H1 (cell line): ENCODE measurements at regions not wholly inside any gene's neighbourhood (a gene's known extent, or its start where the extent isn't known, plus 50 kb on each side); places are given as distances from the start of the nearest gene placed in this dataset.

Source experiments
- CTCF ChIA-PET: fragments of 300-600 bp; sonication (Branson Sonifier 250); formaldehyde crosslinking; loops from one replicate; lab custom pipeline; 2021; ENCODE audit not compliant: partially characterized antibody; lab: Charles Lee
- POLR2A ChIA-PET: fragments of 300-600 bp; sonication (Branson Sonifier 250); formaldehyde crosslinking; loops from one replicate; lab custom pipeline; 2021; ENCODE audit warnings: inconsistent platforms; ENCODE audit not compliant: partially characterized antibody; lab: Charles Lee
- DNase-seq, 2 experiments: peaks; one replicate each; pipeline versions ENCODE4 v3.0.0 to v3.0.0-alpha.2; 2010 to 2022; ENCODE audit warnings: low spot score in 2 of 2, low read depth in 1 of 2, mixed read lengths in 1 of 2
- FAIRE-seq: peaks from 2 replicates; lab custom pipeline; 2011; peaks lifted over from hg19 to GRCh38; lab: Jason Lieb, UNC
- H2AFZ ChIP-seq: 2 replicates; pipeline ENCODE4 v1.8.1; 2012; ENCODE audit warnings: low read length, inconsistent platforms
- H2AK5ac ChIP-seq: 2 replicates; pipeline ENCODE4 v1.6.1; 2013; ENCODE audit warnings: low read depth, low read length
- H2BK120ac ChIP-seq: replicated peaks from 2 replicates; pipeline ENCODE3; 2013; ENCODE audit warnings: low read depth, low read length, inconsistent platforms
- H2BK12ac ChIP-seq: 2 replicates; pipeline ENCODE4 v1.6.1; 2013; ENCODE audit warnings: low read depth, low read length
- H2BK15ac ChIP-seq: 2 replicates; pipeline ENCODE4 v1.6.1; 2013; ENCODE audit warnings: low read length
- H2BK20ac ChIP-seq: 2 replicates; pipeline ENCODE4 v1.6.1; 2013; ENCODE audit warnings: low read length
- H2BK5ac ChIP-seq: 2 replicates; pipeline ENCODE4 v1.6.1; 2013; ENCODE audit warnings: low read depth, low read length
- H3K14ac ChIP-seq: 2 replicates; pipeline ENCODE4 v1.6.1; 2013; ENCODE audit warnings: inconsistent platforms; ENCODE audit not compliant: insufficient read length
- H3K18ac ChIP-seq: 2 replicates; pipeline ENCODE4 v1.6.1; 2013; ENCODE audit warnings: low read length; ENCODE audit errors: extremely low read depth
- H3K23ac ChIP-seq: 2 replicates; pipeline ENCODE4 v1.6.1; 2013; ENCODE audit warnings: inconsistent platforms; ENCODE audit not compliant: insufficient read length
- H3K23me2 ChIP-seq: 2 replicates; pipeline ENCODE4 v1.6.1; 2013; ENCODE audit warnings: low read depth, low read length
- H3K27ac ChIP-seq: 2 replicates; pipeline ENCODE4 v1.6.1; 2011; ENCODE audit warnings: low read depth, low read length, inconsistent platforms
- H3K27me3 ChIP-seq, 4 experiments: replicated peaks in 1 of 4; 1 replicate in 1 of 4; 2 replicates in 3 of 4; pipeline versions ENCODE4 v1.6.1 to v1.8.1; 2011 to 2013; ENCODE audit warnings: low read length in 3 of 4, mild to moderate bottlenecking in 3 of 4, inconsistent platforms in 2 of 4, mixed read lengths in 2 of 4, moderate library complexity in 1 of 4; ENCODE audit not compliant: control insufficient read depth in 3 of 4, insufficient read depth in 3 of 4; ENCODE audit errors: extremely low read depth in 1 of 4
- H3K36me3 ChIP-seq, 4 experiments: 2 replicates each; pipeline versions ENCODE4 v1.6.1 to v1.8.1; 2011 to 2013; ENCODE audit warnings: mild to moderate bottlenecking in 4 of 4, low read length in 3 of 4, moderate library complexity in 2 of 4, control low read depth in 1 of 4, inconsistent platforms in 1 of 4; ENCODE audit not compliant: insufficient read depth in 4 of 4, control insufficient read depth in 2 of 4
- H3K4ac ChIP-seq: replicated peaks from 2 replicates; pipeline ENCODE3; 2013; ENCODE audit warnings: low read length, low read depth, mixed read lengths, inconsistent platforms; ENCODE audit not compliant: insufficient read length
- H3K4me1 ChIP-seq, 4 experiments: replicated peaks in 1 of 4; 1 replicate in 1 of 4; 2 replicates in 3 of 4; pipeline versions ENCODE4 v1.6.1 to v1.8.1; 2011 to 2013; ENCODE audit warnings: low read length in 3 of 4, inconsistent platforms in 2 of 4, mixed read lengths in 1 of 4; ENCODE audit not compliant: insufficient read depth in 4 of 4, control insufficient read depth in 3 of 4
- H3K4me2 ChIP-seq, 2 experiments: 2 replicates each; pipeline versions ENCODE4 v1.6.1 to v1.8.1; 2011 to 2013; ENCODE audit warnings: low read depth in 2 of 2, low read length in 2 of 2, control low read depth in 1 of 2, inconsistent platforms in 1 of 2, mild to moderate bottlenecking in 1 of 2; ENCODE audit not compliant: insufficient read depth in 1 of 2
- H3K4me3 ChIP-seq, 4 experiments: fragments of 200-600, 300-600 bp in 1 of 4; sonication (generic), shearing (Covaris generic), sonication (Bioruptor Twin) in 1 of 4; 2 replicates each; pipeline versions ENCODE4 v1.5.1 to v1.8.1; 2011 to 2016; ENCODE audit warnings: low read length in 4 of 4, low read depth in 3 of 4, control low read depth in 2 of 4, inconsistent platforms in 2 of 4, mild to moderate bottlenecking in 2 of 4, mixed read lengths in 1 of 4, moderate library complexity in 1 of 4; ENCODE audit not compliant: insufficient read depth in 2 of 4; ENCODE audit errors: extremely low read depth in 1 of 4
- H3K56ac ChIP-seq: replicated peaks from 2 replicates; pipeline ENCODE3; 2013; ENCODE audit warnings: low read depth, mild to moderate bottlenecking, mixed read lengths, low read length, inconsistent platforms; ENCODE audit not compliant: insufficient read length
- H3K79me1 ChIP-seq: 2 replicates; pipeline ENCODE4 v1.6.1; 2013; ENCODE audit warnings: low read depth, low read length, control low read depth
- H3K79me2 ChIP-seq, 2 experiments: 2 replicates each; pipeline versions ENCODE4 v1.6.1 to v1.8.1; 2012 to 2013; ENCODE audit warnings: low read length in 2 of 2, mild to moderate bottlenecking in 2 of 2, inconsistent platforms in 1 of 2; ENCODE audit not compliant: insufficient read depth in 2 of 2, control insufficient read depth in 1 of 2
- H3K9ac ChIP-seq, 4 experiments: replicated peaks in 1 of 4; 1 replicate in 1 of 4; 2 replicates in 3 of 4; pipeline versions ENCODE4 v1.6.1 to v1.8.1; 2011 to 2013; ENCODE audit warnings: low read depth in 3 of 4, low read length in 3 of 4, control low read depth in 2 of 4, mild to moderate bottlenecking in 2 of 4, moderate library complexity in 2 of 4, inconsistent platforms in 1 of 4; ENCODE audit errors: extremely low read depth in 1 of 4
- H3K9me3 ChIP-seq, 2 experiments: 2 replicates each; pipeline versions ENCODE4 v1.6.1 to v1.8.1; 2012 to 2013; ENCODE audit warnings: mild to moderate bottlenecking in 2 of 2, moderate library complexity in 2 of 2, control low read depth in 1 of 2, inconsistent platforms in 1 of 2, low read depth in 1 of 2, low read length in 1 of 2, mixed read lengths in 1 of 2; ENCODE audit not compliant: insufficient read depth in 2 of 2
- H4K20me1 ChIP-seq, 2 experiments: replicated peaks in 1 of 2; 2 replicates each; pipeline versions ENCODE3 to v1.8.1; 2011 to 2013; ENCODE audit warnings: inconsistent platforms in 2 of 2, low read length in 2 of 2, mild to moderate bottlenecking in 1 of 2; ENCODE audit not compliant: insufficient read depth in 2 of 2, control insufficient read depth in 1 of 2
- H4K5ac ChIP-seq: 2 replicates; pipeline ENCODE4 v1.6.1; 2013; ENCODE audit warnings: low read length, low read depth, mixed read lengths, inconsistent platforms; ENCODE audit not compliant: insufficient read length
- H4K8ac ChIP-seq: 2 replicates; pipeline ENCODE4 v1.8.0; 2013; ENCODE audit warnings: mild to moderate bottlenecking, moderate library complexity, low read length, inconsistent platforms; ENCODE audit not compliant: insufficient read depth; ENCODE audit errors: extremely low read depth
- H4K91ac ChIP-seq: replicated peaks from 2 replicates; pipeline ENCODE3; 2013; ENCODE audit warnings: low read length, mixed read lengths, inconsistent platforms; ENCODE audit not compliant: insufficient read length
- CBX5 ChIP-seq: fragments of 300-800, 300-1000 bp; sonication (generic); IDR thresholded peaks from 2 replicates; pipeline ENCODE4 v1.7.1; 2016; ENCODE audit warnings: antibody characterized with exemption, low read length, low read depth
- EZH2 ChIP-seq: fragments of 200-600 bp; sonication (generic); IDR thresholded peaks from 2 replicates; pipeline ENCODE4 v1.7.1; 2012; ENCODE audit warnings: low read depth, mild to moderate bottlenecking, moderate library complexity, low read length, inconsistent platforms; ENCODE audit not compliant: severe bottlenecking
- MAFK ChIP-seq: IDR thresholded peaks from 2 replicates; pipeline ENCODE4 v1.6.1; 2012; ENCODE audit warnings: low read depth, mild to moderate bottlenecking, improper control_type of control experiment, low read length
- SAP30 ChIP-seq: fragments of 300-600 bp; sonication (generic); IDR thresholded peaks from 2 replicates; pipeline ENCODE4 v1.7.1; 2012; ENCODE audit warnings: low read length, moderate library complexity, mild to moderate bottlenecking, inconsistent platforms; ENCODE audit not compliant: insufficient read depth, insufficient replicate concordance
- SIRT6 ChIP-seq: IDR thresholded peaks from one replicate; pipeline ENCODE4 v1.7.1; 2012; ENCODE audit warnings: low read length, inconsistent platforms
- SP4 ChIP-seq: IDR thresholded peaks from 2 replicates; pipeline ENCODE4 v1.6.1; 2012; ENCODE audit warnings: low read length, inconsistent platforms
- TBP ChIP-seq: IDR thresholded peaks from 2 replicates; pipeline ENCODE4 v1.6.1; 2011; ENCODE audit warnings: low read depth, low read length, improper control_type of control experiment
- WGBS, 2 experiments: shearing (Covaris generic) in 1 of 2; methylation state at CpG; one replicate each; pipeline versions ENCODE4 v1.1.6 to v1.1.7; 2013 to 2015; ENCODE audit warnings: low lambda C conversion rate in 2 of 2, mixed read lengths in 2 of 2, inconsistent platforms in 1 of 2, low coverage in 1 of 2, missing lambda C conversion rate in 1 of 2; ENCODE audit not compliant: insufficient replicate concordance in 2 of 2, insufficient coverage in 1 of 2, insufficient read length in 1 of 2; ENCODE audit errors: extremely low coverage in 1 of 2, missing lambda C conversion rate in 1 of 2; 5-methylcytosine and 5-hydroxymethylcytosine counted together
- TF ChIP-seq, protein P1 (sequence below), 3 experiments: IDR thresholded peaks; 1 replicate in 2 of 3; 2 replicates in 1 of 3; pipeline versions ENCODE4 v1.5.1 to v1.6.1; 2011; ENCODE audit warnings: low read length in 3 of 3, mild to moderate bottlenecking in 3 of 3, inconsistent platforms in 2 of 3, low read depth in 1 of 3, moderate library complexity in 1 of 3; ENCODE audit not compliant: insufficient read depth in 1 of 3; ENCODE audit errors: control extremely low read depth in 1 of 3
- TF ChIP-seq, protein P2 (sequence below): IDR thresholded peaks from 2 replicates; pipeline ENCODE4 v1.6.1; 2011; ENCODE audit warnings: low read length, improper control_type of control experiment

DNA sequence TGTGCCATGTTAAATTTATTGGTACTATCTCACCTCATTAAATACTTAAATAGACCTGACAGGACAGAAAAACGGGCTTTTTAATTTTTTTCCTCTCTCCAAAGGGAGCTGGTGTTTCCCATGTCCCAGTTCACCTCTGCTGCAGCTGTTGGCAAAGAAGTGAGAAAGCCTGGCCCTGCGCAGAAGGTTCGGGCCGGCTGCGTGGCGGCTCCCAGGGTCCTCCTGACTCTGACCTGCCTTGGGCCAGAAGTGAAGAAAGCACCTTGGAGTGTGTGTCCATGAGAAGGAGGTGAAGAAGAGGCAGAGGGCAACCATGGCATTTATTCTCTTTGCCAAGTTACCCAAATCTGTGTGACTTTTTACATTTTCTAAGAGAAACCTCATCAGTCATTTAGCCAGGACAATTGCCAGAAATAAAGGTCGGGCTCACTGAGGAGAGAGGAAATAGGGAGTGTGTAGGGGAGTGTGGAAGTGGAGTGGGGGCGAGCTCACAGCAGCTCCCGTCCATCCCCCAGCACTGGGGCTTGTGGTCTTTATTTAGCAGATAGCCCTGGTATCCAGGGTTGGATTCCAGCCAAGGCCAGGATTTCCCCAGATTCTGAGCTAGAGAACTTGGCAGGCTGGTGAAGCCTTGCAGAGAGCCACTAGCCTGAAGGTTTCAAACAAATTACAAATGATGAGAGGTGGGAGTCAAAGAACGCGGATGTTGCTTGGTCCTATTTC is 102.4 kb upstream of the CADM1 start:
- Histone ChIP-seq H3K4me3 (no peak overlapping the region), H2BK5ac (no peak overlapping the region), H3K4me2 (no peak overlapping the region), H3K23ac (no peak overlapping the region), H2BK120ac (no peak overlapping the region), H3K18ac (no peak overlapping the region), H3K79me2 (no peaks in the 10 kb centered on the region), H2BK15ac (no peak overlapping the region), H4K5ac (no peak overlapping the region), H3K4ac (no peak overlapping the region), H3K4me1 (peaks cover 0 to 3% (median 1%) of the 10 kb centered on the region in 4 experiments; a peak in 3 of 7 replicates), H2BK12ac (no peak overlapping the region), H3K9me3 (no peaks in the 10 kb centered on the region), H3K14ac (no peak overlapping the region), H3K27me3 (peaks cover 0 to 3% (median 0%) of the 10 kb centered on the region in 4 experiments; a peak in 1 of 7 replicates), H3K23me2 (no peaks in the 10 kb centered on the region), H3K9ac (no peak overlapping the region), H3K36me3 (no peaks in the 10 kb centered on the region), H4K20me1 (no peaks in the 10 kb centered on the region), H2BK20ac (no peak overlapping the region), H3K79me1 (no peaks in the 10 kb centered on the region), H2AFZ (no peak overlapping the region), H3K27ac (no peak overlapping the region), H4K8ac (no peak overlapping the region), H2AK5ac (no peak overlapping the region), H3K56ac (no peak overlapping the region), H4K91ac (no peak overlapping the region)
- no peak for FAIRE-seq
- no peak for DNase-seq
- POLR2A ChIA-PET: no interaction called here
- CTCF ChIA-PET: interaction anchor here (0.6 to 1.3 kb wide), 3 partner anchors 15 to 832 kb away, joined by 3 read pairs; no protein-coding TSS in a partner anchor
- WGBS, 2 experiments: 94% methylated on average over 11 of the region's 11 CpGs; no CpG with 5 or more reads in 1 of the 2 experiments
- TF ChIP-seq SAP30 (no peak), EZH2 (no peak), MAFK (no peak), SP4 (no peak), SIRT6 (no peak), TBP (no peak), CBX5 (no peak)
- TF ChIP-seq, protein P1, sequence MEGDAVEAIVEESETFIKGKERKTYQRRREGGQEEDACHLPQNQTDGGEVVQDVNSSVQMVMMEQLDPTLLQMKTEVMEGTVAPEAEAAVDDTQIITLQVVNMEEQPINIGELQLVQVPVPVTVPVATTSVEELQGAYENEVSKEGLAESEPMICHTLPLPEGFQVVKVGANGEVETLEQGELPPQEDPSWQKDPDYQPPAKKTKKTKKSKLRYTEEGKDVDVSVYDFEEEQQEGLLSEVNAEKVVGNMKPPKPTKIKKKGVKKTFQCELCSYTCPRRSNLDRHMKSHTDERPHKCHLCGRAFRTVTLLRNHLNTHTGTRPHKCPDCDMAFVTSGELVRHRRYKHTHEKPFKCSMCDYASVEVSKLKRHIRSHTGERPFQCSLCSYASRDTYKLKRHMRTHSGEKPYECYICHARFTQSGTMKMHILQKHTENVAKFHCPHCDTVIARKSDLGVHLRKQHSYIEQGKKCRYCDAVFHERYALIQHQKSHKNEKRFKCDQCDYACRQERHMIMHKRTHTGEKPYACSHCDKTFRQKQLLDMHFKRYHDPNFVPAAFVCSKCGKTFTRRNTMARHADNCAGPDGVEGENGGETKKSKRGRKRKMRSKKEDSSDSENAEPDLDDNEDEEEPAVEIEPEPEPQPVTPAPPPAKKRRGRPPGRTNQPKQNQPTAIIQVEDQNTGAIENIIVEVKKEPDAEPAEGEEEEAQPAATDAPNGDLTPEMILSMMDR (IDR thresholded peaks at IDR 0.05; ENCODE audit: control extremely low read depth in 1 of 3, insufficient read depth in 1 of 3, low read depth in 1 of 3, low read length in 3 of 3): no peak
- TF ChIP-seq, protein P2, sequence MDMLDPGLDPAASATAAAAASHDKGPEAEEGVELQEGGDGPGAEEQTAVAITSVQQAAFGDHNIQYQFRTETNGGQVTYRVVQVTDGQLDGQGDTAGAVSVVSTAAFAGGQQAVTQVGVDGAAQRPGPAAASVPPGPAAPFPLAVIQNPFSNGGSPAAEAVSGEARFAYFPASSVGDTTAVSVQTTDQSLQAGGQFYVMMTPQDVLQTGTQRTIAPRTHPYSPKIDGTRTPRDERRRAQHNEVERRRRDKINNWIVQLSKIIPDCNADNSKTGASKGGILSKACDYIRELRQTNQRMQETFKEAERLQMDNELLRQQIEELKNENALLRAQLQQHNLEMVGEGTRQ: no peak
